ENCODE measurements at regions not wholly inside any gene's neighbourhood (a gene's known extent, or its start where the extent isn't known, plus 50 kb on each side); places are given as distances from the start of the nearest gene placed in this dataset.
"Not testable (repeated sequence)": the region's sequence is repeated elsewhere in the genome, so short reads cannot be mapped to it uniquely, and the experiment has no call there.

GRCh38 chr1:193437785-193438184 is 251.4 kb upstream of the B3GALT2 start:
- no peak for DNase-seq

GRCh38 chr1:193437333-193437732 is 250.9 kb upstream of the B3GALT2 start:
- DNase-seq: not testable (repeated sequence)

DNA sequence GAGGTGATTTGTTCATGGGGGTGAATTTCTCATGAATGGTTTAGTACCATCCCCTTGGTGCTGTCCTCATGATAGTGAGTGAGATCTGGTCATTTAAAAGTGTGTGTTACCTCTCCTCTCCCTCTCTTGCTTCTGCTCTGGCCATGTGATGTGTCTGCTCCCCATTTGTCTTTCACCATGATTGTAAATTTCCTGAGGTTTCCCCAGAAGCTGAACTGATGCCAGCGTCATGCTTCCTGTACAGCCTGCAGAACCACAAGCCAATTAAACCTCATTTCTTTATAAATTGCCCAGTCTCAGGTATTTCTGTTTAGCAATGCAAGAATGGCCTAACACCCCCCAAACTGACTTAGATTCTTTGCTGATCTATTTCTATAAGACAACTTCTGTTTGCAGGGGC is 249.4 kb upstream of the B3GALT2 start:
- DNase-seq: no peak

- no peak for DNase-seq
Observed at GRCh38 chr1:193434319-193434718, 247.9 kb upstream of the B3GALT2 start.

GRCh38 chr1:193433599-193433998 is 247.2 kb upstream of the B3GALT2 start:
- DNase-seq: no peak

DNA sequence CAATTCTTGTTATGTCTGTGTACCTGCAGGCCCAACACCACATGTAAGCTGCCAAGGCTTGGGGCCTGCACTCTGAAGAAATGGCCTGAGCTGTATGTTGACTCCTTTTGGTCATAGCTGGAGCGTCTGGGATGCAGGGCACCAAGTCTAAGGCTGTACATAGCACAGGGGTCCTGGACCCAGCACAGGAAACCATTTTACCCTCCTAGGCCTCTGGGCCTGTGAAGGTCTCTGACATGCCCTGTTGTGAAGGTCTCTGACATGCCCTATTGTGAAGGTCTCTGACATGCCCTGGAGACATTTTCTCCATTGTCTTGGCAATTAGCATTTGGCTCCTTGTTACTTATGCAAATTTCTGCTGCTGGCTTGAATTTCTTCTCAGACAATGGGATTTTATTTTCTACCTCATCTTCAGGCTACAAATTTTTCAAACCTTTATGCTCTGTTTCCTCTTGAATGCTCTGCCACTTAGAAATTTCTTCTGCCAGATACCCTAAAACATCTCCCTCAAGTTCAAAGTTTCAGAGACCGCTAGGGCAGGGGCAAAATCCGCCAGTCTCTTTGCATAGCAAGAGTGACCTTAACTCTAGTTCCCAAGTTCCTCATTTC is 246.7 kb upstream of the B3GALT2 start:
- DNase-seq: no peak

DNA sequence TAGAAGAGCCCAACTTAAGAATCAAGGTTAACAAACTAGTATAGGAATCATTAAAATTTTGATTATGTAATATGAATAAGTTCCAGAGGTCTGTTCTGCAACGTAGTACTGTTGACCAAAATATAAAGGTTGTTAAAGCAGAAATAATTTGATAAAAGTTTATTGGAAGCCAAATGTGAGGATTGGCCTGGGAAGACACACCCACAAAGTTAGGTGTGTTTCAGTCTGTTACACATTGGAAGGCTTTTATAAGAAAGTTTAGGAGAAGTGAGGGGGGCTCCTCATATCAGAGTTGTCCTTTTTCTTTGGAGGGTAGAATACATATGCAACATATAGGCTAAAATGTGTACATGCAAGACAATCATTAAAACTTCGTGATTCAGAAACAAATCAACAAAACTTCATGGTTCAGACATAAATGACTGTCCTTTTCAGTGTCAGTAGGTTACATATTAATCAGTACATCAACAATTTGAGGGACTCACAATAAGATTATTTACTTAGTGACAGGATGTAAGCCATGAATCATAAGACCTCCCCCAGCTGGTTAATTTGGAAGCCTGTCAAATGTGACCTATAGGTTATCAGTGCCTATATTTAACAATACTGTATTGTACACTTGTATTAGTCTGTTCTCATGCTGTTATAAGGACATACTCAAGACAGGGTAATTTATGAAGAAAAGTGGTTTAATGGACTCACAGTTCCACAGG is 245.0 kb upstream of the B3GALT2 start:
- no peak for DNase-seq

DNA sequence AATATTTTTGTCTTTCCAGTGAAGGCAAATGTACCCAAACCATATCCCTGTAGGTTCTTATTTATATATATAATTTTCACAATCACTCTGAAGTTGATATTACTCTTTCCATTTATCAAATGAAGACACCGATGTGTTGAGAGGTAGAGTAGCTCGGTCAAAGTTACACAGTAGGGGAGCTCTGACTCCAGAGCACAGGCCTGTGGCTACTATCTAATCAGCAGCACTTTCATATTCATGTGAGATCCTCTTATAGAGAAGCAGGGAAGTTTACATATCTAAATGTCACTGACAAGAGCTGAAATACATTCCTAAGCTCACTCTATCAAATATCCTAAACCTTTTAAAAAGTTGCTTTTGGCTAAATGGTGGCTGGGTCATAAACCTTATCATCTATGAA is 241.1 kb upstream of the B3GALT2 start:
- no peak for DNase-seq

DNA sequence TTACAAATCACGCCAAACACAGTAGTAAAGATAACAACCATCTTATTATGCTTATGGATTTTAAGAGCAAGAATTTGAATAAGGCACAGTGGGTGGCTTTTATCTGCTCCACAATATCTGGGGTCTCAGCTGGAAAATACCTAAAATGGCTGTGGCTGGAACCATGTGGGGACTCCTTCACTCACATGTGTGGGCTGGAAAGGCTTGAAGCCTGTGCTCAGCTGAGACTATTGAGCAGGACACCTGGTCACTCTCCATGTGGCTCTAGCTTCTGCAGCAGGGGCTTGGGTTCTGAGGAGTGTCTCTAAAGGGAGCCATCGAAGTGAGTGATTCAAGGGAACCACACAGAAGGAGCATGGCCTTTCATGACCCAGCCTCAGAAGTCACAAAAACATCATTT is 239.6 kb upstream of the B3GALT2 start:
- DNase-seq: no peak

GRCh38 chr1:193421487-193421886 is 235.1 kb upstream of the B3GALT2 start:
- DNase-seq: no peak

GRCh38 chr1:193419295-193419694 is 232.9 kb upstream of the B3GALT2 start:
- no peak for DNase-seq

GRCh38 chr1:193418745-193419058 is 232.3 kb upstream of the B3GALT2 start:
- DNase-seq: no peak

DNA sequence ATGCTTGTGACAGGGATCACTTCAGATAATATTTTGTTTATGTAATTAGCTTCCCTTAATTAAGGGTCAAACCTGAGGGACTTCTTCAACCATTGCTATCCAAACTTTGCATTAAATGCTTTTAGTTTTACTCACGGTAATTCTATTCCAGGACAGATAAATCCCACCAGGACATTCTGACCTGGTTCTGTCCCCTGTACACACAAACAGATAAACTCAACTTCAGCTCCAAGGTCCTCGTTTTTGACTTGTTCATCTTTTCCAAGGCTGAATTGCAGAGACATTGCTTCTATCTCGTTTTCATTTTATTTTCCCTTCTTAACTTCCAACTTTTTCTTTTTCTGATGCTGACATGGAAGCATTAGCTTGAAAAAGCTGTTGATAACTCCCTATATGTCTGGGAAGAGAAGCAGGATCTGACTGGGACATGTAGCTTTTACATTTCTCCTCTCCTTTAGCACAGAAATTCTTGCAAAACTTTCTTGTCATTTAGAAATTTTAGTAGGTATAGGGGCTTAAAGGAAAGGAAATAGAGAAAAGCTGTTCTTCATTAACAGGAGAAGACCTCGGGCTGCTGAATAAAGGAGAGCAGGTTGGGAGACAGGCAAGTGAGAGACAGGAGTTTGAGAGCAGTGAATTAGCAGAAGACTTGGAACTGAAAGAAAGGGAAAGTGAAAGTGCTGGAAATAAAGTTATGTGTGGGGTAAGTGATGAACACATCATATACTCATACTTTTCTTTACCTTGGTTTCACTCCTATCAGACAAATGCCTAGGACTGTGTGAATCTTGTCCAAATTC is 231.7 kb upstream of the B3GALT2 start:
- no peak for DNase-seq

DNA sequence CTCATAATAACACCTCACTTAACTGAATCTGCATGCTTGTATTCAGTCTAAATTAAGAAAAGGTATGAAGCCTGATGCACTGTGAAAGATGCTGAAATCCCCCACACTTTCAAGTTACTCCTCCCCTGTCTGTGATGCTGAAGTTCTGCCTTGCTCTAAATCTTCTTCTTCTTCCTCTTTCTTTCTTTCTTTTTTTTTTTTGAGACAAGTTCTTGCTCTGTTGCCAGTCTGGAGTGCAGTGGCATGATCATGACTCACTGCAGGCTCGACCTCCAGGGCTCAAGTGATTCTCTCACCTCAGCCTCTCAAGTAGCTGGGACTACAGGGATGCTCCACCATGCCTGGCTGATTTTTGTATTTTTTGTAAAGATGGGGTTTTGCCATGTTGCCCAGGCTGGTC is 231.0 kb upstream of the B3GALT2 start:
- no peak for DNase-seq

- no peak for DNase-seq
Observed at GRCh38 chr1:193416226-193417024, 230.0 kb upstream of the B3GALT2 start.

- no peak for DNase-seq
Observed at GRCh38 chr1:193415256-193415655, 228.8 kb upstream of the B3GALT2 start.

- DNase-seq: no peak
Observed at GRCh38 chr1:193413376-193413775, 227.0 kb upstream of the B3GALT2 start.

DNA sequence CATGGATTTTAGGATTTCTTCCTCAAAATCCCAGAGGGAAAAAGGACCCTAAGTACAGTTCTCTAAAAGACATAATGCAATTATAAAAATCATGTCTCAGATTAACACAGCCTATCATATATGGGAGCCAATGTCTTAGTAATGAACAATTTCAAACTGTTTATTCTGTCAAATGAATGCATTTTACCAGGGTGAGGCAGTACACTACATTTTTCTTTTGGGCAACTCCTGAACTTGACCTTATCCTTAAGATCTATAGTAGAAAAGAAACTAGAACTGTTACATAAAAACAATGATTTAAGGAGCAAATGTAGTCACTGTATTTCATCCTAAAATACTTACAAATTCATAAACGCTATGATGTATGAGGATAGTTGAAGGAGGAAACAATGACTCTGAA is 226.3 kb upstream of the B3GALT2 start:
- no peak for DNase-seq

GRCh38 chr1:193411714-193412113 is 225.3 kb upstream of the B3GALT2 start:
- DNase-seq: no peak

- DNase-seq: no peak
Observed at GRCh38 chr1:193411215-193411614, 224.8 kb upstream of the B3GALT2 start.

- no peak for DNase-seq
Observed at GRCh38 chr1:193408782-193409293, 222.4 kb upstream of the B3GALT2 start.

- no peak for DNase-seq
Observed at GRCh38 chr1:193406901-193407300, 220.5 kb upstream of the B3GALT2 start.

DNA sequence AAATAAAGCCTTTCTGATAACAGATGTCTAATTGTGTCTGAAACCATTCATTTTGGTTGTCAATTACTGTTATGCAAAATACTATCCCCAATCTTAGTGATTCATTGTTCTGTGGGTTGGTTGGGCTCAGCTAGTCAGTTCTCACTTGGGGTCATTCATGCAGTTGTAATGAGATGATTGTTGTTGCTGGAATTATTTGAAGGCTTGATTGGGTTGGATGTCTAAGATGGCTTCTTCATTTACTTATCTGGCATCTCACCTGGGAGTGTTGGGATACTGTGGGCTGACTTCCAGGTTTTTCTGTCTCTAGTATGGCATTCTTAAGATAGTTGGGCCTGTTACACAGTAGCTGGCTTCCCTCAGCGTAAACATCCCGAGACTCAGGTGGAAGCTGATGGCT is 217.8 kb upstream of the B3GALT2 start:
- DNase-seq: no peak
